ENCODE measurements at regions not wholly inside any gene's neighbourhood (a gene's known extent, or its start where the extent isn't known, plus 50 kb on each side); places are given as distances from the start of the nearest gene placed in this dataset.

DNA sequence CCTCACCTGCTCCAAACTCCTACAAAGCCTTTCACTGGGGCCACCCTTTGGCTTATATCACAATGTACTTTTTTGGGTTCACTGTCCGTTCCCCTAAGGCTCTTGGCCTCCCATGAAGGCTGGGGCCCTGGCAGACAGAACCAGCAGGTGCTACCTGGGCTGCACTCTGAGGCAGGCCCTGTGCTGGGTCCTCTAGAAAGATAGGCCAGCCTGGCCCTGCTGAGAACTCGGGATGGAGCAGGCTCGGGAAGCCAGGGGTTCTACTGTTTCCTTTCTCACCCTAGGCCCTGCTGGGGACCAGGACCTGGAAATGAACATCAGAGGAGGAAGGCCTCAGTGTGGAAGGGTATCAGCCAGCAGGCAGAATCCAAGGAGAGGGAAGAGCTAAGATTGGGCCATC is 79.5 kb downstream of the MRPL14 start:
- Mint-ChIP-seq H3K27ac (no peak overlapping the region), H3K27me3 (ENCODE audit: low read depth) (no peaks in the 10 kb centered on the region), H3K9me3 (no peaks in the 10 kb centered on the region), H3K4me3 (no peak overlapping the region), H3K36me3 (no peaks in the 10 kb centered on the region), H3K4me1 (peaks cover 37% of the 10 kb centered on the region)
- no peak for TF ChIP-seq CTCF (IDR thresholded peaks at IDR 0.05; ENCODE audit: unreplicated experiment)
- DNase-seq (ENCODE audit: low spot score in 2 of 2, unreplicated experiment in 2 of 2), result no peak

DNA sequence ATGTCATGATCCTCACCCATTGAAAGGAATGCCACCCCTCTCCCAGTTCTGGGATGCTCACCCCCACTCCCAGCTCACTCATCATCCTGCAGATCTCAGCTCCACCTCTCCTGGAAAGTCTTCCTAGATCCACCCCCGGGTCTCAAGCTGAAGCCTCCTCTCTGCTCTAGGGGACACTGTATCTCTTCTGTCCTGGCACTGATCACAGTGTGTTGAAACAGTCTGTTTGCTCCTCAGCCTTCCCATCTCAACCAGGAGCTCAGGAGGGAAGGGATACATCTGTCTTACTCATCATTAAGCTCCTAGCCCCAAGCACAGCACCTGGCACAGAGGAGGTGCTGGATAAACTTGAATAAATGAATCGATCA is 80.1 kb downstream of the MRPL14 start:
- no peak for DNase-seq (ENCODE audit: low spot score in 2 of 2, unreplicated experiment in 2 of 2)
- H3K27me3 Mint-ChIP-seq (ENCODE audit: low read depth), result no peaks in the 10 kb centered on the region
- no peak overlapping the region for H3K4me3 Mint-ChIP-seq
- H3K27ac Mint-ChIP-seq, result no peak overlapping the region
- H3K9me3 Mint-ChIP-seq, result no peaks in the 10 kb centered on the region
- TF ChIP-seq CTCF (IDR thresholded peaks at IDR 0.05; ENCODE audit: unreplicated experiment), result no peak
- H3K36me3 Mint-ChIP-seq, result no peaks in the 10 kb centered on the region
- peaks cover 38% of the 10 kb centered on the region for H3K4me1 Mint-ChIP-seq

- H3K27me3 Mint-ChIP-seq (ENCODE audit: low read depth), result no peaks in the 10 kb centered on the region
- no peak for TF ChIP-seq CTCF (IDR thresholded peaks at IDR 0.05; ENCODE audit: unreplicated experiment)
- no peaks in the 10 kb centered on the region for H3K36me3 Mint-ChIP-seq
- DNase-seq (ENCODE audit: low spot score in 2 of 2, unreplicated experiment in 2 of 2), result no peak
- no peak overlapping the region for H3K4me3 Mint-ChIP-seq
- H3K4me1 Mint-ChIP-seq, result peaks cover 39% of the 10 kb centered on the region
- H3K27ac Mint-ChIP-seq, result no peak overlapping the region
- H3K9me3 Mint-ChIP-seq, result no peaks in the 10 kb centered on the region
Measured at GRCh38 chr6:44046516-44047178, 80.6 kb downstream of the MRPL14 start.

DNA sequence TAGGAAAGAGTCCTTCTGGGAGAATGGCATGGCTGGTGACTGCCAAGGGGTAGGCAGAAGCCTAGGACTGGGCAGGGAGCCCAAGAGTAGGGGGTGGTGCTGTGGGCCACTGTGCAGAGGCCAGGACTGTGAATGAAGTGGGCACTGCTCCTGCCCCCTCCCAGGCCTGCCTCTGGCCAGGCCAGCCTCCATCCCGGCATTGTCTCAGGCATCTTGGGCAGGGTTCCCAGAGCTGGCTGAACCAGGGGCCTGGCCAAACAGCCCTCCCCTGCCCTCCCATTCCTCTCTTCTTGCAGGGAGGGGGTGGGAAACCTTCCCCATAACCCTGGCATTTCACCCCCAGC is 81.6 kb downstream of the MRPL14 start:
- peaks cover 40% of the 10 kb centered on the region for H3K4me1 Mint-ChIP-seq
- H3K36me3 Mint-ChIP-seq, result no peaks in the 10 kb centered on the region
- no peak overlapping the region for H3K4me3 Mint-ChIP-seq
- no peak for TF ChIP-seq CTCF (IDR thresholded peaks at IDR 0.05; ENCODE audit: unreplicated experiment)
- H3K9me3 Mint-ChIP-seq, result no peaks in the 10 kb centered on the region
- no peak for DNase-seq (ENCODE audit: low spot score in 2 of 2, unreplicated experiment in 2 of 2)
- H3K27ac Mint-ChIP-seq, result no peak overlapping the region
- H3K27me3 Mint-ChIP-seq (ENCODE audit: low read depth), result no peaks in the 10 kb centered on the region

- no peak for DNase-seq (ENCODE audit: low spot score in 2 of 2, unreplicated experiment in 2 of 2)
- no peaks in the 10 kb centered on the region for H3K9me3 Mint-ChIP-seq
- no peak overlapping the region for H3K27ac Mint-ChIP-seq
- H3K4me1 Mint-ChIP-seq, result peaks cover 40% of the 10 kb centered on the region
- no peaks in the 10 kb centered on the region for H3K36me3 Mint-ChIP-seq
- TF ChIP-seq CTCF (IDR thresholded peaks at IDR 0.05; ENCODE audit: unreplicated experiment), result no peak
- no peak overlapping the region for H3K4me3 Mint-ChIP-seq
- H3K27me3 Mint-ChIP-seq (ENCODE audit: low read depth), result no peaks in the 10 kb centered on the region
Measured at GRCh38 chr6:44044940-44045671, 82.1 kb downstream of the MRPL14 start.
